ENCODE measurements at regions not wholly inside any gene's neighbourhood (a gene's known extent, or its start where the extent isn't known, plus 50 kb on each side); places are given as distances from the start of the nearest gene placed in this dataset.

DNA sequence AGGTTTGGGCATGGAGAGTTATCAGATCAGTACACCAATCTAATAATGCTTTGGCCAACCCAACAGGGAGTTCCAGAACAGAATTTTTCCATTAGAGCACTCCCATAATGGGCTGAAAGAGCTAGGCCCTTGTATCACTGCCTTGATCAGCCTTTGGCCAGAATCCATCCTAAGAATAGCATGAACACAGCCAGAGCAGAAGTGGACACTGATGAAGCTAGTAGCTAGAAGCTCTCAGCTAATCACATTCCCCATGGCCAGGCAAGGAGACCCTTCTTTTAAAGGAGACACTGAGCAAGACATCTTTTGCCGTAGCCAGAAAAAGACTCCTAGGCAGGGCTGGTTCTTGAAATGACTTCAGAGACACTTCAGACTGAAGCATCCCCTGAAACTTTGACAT is 236.0 kb downstream of the RAD51AP2 start:
- TF ChIP-seq, protein P1, sequence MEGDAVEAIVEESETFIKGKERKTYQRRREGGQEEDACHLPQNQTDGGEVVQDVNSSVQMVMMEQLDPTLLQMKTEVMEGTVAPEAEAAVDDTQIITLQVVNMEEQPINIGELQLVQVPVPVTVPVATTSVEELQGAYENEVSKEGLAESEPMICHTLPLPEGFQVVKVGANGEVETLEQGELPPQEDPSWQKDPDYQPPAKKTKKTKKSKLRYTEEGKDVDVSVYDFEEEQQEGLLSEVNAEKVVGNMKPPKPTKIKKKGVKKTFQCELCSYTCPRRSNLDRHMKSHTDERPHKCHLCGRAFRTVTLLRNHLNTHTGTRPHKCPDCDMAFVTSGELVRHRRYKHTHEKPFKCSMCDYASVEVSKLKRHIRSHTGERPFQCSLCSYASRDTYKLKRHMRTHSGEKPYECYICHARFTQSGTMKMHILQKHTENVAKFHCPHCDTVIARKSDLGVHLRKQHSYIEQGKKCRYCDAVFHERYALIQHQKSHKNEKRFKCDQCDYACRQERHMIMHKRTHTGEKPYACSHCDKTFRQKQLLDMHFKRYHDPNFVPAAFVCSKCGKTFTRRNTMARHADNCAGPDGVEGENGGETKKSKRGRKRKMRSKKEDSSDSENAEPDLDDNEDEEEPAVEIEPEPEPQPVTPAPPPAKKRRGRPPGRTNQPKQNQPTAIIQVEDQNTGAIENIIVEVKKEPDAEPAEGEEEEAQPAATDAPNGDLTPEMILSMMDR (IDR thresholded peaks at IDR 0.05; ENCODE audit: insufficient read depth, low read length, poor library complexity, severe bottlenecking) = no peak
- TF ChIP-seq EZH2phosphoT487 (conservative IDR thresholded peaks at IDR 0.05; ENCODE audit: low read length) = no peak

All from SU-DHL-6 (cell line).